H1 (cell line): ENCODE measurements at regions not wholly inside any gene's neighbourhood (a gene's known extent, or its start where the extent isn't known, plus 50 kb on each side); places are given as distances from the start of the nearest gene placed in this dataset.

Source experiments
- ATF2 ChIP-seq: IDR thresholded peaks from 2 replicates; pipeline ENCODE4 v1.6.1; 2012; ENCODE audit warnings: low read length, inconsistent platforms
- CTCF ChIP-seq, 3 experiments: IDR thresholded peaks; 1 replicate in 2 of 3; 2 replicates in 1 of 3; pipeline versions ENCODE4 v1.5.1 to v1.6.1; 2011; ENCODE audit warnings: low read length in 3 of 3, mild to moderate bottlenecking in 3 of 3, inconsistent platforms in 2 of 3, low read depth in 1 of 3, moderate library complexity in 1 of 3; ENCODE audit not compliant: insufficient read depth in 1 of 3; ENCODE audit errors: control extremely low read depth in 1 of 3
- SRF ChIP-seq: IDR thresholded peaks from 2 replicates; pipeline ENCODE4 v1.6.1; 2011; ENCODE audit warnings: mild to moderate bottlenecking, low read depth, low read length, moderate library complexity
- TCF12 ChIP-seq: IDR thresholded peaks from 2 replicates; pipeline ENCODE4 v1.6.1; 2011; ENCODE audit warnings: low read depth, mild to moderate bottlenecking, low read length

GRCh38 chr2:176473177-176473576, 203.9 kb downstream of the MTX2 start (continued):
- no peak for TF ChIP-seq CTCF (IDR thresholded peaks at IDR 0.05; ENCODE audit: control extremely low read depth in 1 of 3, insufficient read depth in 1 of 3, low read depth in 1 of 3, low read length in 3 of 3)
- no peak for TF ChIP-seq ATF2
- no peak for TF ChIP-seq TCF12
- TF ChIP-seq SRF = no peak
